OCI-LY1 (cell line): ENCODE measurements at regions not wholly inside any gene's neighbourhood (a gene's known extent, or its start where the extent isn't known, plus 50 kb on each side); places are given as distances from the start of the nearest gene placed in this dataset.

Experiments used
- CTCF ChIP-seq: fragments of 200-600 bp; sonication (generic), shearing (Covaris generic); IDR thresholded peaks from 2 replicates; pipeline ENCODE4 v1.5.1; 2017; ENCODE audit warnings: mild to moderate bottlenecking, antibody characterized with exemption, low read length, moderate library complexity, mixed read lengths
- EZH2 ChIP-seq: fragments of 200-600 bp; sonication (generic), shearing (Covaris generic); IDR thresholded peaks from 2 replicates; pipeline ENCODE4 v1.8.0; 2017; ENCODE audit warnings: borderline replicate concordance, mixed run types, mild to moderate bottlenecking, antibody characterized with exemption, low read length, moderate library complexity, mixed read lengths

GRCh38 chr12:54700849-54701248, 52.7 kb upstream of the DCD start:
- no peak for TF ChIP-seq EZH2
- no peak for TF ChIP-seq CTCF
